CD4-positive, alpha-beta T cell treated with Interleukin-10 for 1 hour (primary cell): ENCODE measurements at regions not wholly inside any gene's neighbourhood (a gene's known extent, or its start where the extent isn't known, plus 50 kb on each side); places are given as distances from the start of the nearest gene placed in this dataset.

Experiments
- DNase-seq: peaks from one replicate; pipeline ENCODE4 v3.0.0-alpha.2; 2020

DNA sequence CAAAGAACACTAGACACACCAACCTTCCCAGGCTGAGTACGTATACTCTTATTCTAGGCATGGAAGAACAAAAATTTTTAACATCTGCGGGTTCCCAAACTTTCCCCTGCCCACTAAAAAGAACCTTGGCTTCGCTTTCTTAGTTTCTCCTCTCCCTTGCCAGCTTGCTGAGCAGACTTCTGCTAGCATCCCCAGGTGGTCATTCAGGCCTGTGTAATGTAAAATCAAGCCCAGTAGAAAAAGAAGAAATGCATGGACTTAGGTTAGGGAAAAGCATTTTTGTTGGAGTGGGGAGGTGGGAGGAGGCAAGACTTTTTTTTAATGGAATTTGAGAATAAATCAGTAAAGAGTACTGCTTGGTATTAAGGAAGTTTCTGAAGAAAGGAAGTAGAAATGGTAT is 331.0 kb upstream of the TLE4 start:
- DNase-seq = no peak

DNA sequence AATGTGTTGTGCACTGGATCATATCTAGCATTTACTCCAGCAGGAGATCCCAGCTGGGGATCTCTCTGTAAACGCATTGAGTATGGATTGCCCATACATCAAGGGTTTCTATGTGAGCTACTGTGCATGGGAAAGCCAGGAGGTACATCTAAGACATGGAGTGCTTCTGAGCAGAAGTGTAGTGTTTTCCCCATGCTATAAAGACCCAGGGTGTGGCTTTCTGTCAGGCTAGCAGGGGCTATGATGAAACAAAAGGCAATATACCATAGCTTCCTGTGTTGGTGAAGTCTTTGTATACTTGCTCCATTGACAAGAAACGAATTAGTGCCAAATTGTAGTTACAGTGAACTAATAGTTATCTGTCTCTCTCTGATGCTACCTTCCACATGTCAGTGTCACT is 329.3 kb upstream of the TLE4 start:
- DNase-seq = no peak

- DNase-seq = no peak
These were observed 325.6 kb upstream of the TLE4 start for GRCh38 chr9:79246170-79246569.

- DNase-seq = no peak
These were observed 324.7 kb upstream of the TLE4 start for GRCh38 chr9:79247021-79247420.

GRCh38 chr9:79250806-79251205 is 321.0 kb upstream of the TLE4 start:
- no peak for DNase-seq

DNA sequence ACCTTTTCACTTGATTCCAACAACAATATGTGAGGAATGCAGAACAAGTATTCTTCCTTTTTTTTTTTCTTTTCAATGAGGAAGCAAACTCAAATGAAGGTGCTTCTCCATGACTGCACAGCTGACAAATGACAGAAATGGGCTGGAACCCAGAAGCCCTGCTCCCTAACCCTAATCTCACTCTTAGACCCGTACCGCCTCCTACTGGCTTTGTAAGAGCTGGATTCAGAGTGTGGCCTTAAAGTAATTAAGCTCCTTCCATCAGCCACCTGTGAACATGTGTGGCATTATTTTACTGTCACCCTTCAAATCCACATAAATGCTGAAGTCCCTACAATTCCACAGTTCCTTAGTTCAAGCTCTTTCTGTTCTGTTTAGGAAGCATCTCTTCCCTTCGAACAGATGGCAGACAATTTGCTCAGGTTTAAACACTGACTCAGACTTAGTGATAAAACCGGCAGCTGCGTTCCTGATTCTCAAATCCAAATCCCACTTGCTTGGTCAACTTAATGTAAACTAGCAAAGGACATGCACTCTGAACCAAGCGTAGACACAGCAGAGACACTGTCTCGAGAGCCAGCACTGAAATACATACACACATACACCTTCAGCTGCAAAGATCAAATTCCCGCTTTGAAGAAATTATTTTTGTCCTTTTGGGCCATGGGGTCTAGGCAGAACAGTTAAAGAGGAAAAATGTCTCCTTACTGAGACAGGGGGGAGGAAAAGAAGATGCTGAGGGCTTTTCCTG is 316.7 kb upstream of the TLE4 start:
- DNase-seq = no peak

DNA sequence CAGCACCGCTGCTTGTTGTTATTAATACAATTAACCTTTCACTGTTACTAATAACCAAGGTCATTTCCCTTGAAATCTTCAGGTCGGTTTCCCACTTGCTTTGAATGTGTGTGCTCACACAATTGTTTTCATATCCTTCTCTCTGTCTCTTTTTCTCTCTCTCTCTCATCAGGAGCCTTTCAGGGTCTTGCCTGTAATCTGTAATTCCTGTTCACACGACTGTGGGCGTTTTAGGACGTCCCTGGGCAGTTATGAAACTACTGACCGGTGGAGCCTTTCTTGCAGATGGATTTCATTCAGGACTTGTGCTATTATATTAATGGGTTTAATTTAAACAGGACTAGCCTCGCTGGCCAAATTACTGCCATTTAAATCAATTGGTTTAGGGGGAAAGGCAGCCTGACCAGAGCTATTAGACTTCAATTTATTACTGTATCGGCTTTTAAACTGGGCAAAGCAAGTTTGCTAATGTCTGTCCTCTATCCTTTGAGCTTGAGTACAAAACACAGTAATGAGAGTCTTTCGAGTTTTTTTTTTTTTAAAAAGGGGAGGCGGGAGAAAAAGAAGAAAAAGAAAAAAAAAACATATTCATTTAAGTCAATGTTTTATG is 316.0 kb upstream of the TLE4 start:
- no peak for DNase-seq

DNA sequence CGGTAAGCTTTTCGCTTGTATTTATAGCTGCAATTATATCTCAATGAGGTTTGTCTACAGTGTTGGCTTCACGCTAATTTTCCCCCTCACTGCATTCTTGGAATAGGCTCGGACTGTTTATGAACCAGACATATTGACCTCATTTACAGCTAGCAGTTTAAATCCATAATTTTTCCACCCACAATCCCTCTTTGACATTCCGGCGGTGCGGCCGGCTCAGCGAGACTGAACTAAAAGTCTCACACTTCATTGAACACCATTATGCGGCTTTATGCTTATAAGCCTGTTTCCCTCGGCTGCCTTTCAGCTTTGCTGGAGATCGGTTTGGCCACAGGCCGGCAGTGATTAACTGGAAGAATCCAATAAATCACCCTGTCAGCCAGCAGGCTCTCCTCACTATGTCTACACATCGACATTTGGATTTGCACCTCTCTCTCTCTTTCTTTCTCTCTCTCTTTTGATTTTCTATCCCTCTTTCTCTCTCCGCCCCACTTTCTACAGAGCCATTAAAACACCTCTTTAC is 315.0 kb upstream of the TLE4 start:
- DNase-seq = no peak

DNA sequence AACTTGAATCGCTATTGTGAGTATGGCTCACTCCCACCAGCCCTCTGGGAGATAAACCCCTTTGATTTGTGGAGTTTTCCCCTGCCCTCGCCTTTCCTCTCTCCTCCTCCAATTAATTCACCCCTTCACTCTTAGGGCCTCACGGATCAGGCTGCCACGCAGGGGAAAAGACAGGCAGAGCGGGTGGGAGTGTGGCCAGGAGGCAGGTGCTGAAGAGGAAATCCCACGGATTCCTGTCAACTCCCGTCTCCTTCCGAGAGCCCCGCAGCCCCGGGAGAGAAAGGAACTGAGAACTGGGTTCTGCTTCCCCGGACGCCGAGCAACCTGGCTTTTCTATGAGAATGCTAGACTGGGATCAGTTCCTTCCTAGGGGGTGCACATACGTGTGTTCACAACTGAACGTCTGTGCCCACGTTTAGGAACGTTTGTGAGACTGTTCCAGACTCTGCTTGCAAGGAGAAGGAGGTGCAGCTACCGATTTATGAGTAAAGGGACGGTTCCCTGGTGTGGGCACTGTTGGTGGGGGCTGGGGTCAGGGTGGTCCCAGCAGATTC is 314.5 kb upstream of the TLE4 start:
- no peak for DNase-seq

DNA sequence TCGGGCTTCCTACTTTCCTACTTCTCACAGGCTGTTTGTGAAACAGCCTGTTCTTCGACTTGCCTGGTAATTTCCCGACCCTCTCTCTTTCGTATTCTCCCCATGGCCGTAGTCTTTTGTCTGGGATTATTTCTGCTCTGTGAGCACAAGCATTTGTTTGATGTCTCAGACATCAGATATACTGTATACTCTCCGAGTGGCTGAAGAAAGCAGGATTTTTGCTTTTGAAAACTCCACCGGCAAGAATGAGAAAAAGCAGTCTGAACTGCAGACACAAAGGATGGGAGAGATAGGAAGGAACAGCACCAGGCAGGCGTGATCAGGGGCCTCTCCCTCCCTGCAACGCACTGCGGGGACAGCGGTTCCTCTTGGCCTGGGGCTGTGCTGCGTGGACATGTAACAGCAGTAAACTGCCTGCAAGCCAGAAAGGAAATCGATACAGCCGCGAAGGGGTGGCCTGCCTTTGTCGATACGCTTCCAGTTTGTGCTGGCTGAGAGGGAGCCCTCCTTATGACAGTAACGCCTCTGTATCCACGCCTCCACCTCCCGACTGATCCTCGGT is 313.9 kb upstream of the TLE4 start:
- DNase-seq = no peak

DNA sequence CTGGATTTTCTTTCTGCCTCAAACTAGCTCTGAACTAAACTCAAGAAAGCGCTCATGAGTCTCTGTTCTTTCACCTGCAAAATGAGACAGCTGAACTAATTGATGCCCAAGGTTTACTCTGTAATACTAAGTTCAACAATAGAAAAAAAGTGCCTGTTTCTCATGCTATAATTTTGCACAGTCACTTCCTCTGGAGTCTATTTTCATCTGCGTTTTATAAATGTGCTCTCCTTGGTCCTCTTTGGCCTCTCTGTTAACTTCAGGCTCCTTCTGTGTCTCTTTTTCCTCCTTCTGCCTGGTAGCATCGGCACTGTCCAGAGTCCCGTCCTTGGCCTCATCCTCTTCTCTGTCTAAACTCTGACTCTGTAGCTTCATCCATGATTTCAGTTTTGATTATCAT is 311.9 kb upstream of the TLE4 start:
- no peak for DNase-seq

DNA sequence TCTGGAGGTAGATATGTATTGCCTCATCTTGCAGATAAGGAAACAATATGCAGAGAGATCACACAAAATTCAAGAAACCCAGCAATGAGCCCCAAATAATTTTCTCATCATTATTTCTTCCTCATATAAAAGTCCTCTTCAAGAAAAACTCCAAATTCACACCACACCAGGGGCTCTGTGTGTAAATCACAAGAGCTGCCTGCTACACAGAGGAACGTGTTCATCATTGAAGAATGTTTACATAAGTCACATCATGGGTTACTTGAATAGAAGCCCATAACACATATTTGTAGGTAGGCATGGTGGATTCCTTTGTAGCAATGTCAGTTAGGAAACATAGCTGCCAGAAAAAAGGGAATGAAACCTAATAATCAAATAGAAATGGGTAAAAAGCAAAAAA is 308.1 kb upstream of the TLE4 start:
- no peak for DNase-seq

- DNase-seq = no peak
These were observed 307.7 kb upstream of the TLE4 start for GRCh38 chr9:79264041-79264440.

GRCh38 chr9:79264511-79265355 is 307.0 kb upstream of the TLE4 start:
- no peak for DNase-seq

- no peak for DNase-seq
These were observed 304.8 kb upstream of the TLE4 start for GRCh38 chr9:79266986-79267385.

DNA sequence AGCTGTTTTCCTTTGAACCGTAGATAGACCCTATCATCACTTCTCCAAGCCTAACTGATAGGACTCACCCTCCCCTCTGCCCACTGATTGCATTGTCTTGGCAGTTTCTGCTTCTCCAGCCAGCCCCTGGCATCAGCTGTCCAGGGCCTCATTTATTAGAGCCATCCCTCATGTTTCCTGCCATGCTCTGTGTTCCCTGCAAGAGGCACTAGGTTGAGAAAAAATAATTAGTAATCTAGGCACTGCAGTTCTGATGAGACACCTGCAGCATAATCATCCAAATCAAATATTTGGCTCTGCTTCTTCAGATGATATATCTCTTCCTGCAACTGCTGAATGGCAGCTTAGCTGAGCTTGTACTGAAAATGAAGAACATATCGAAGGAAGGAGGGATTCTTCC is 303.0 kb upstream of the TLE4 start:
- no peak for DNase-seq

GRCh38 chr9:79273311-79273710 is 298.5 kb upstream of the TLE4 start:
- no peak for DNase-seq

DNA sequence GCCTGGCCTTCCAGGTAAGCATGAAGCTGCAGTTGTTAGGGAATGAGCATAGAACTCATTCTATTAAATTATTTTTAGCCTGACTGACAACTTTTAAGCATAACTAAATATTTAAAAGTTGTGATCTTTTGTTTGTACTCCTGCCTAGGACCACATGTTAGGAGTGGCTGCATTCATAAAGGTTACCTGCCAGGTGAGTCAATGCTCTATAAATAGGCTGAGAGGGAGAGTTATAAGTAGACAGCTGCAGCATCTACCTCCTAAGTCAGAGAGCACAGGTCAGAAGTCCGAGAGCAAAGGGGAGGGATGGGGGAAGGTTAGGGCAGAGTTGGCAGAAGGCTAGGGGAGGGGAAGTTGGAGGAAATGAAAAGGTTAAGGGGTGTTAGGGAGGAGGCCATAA is 292.4 kb upstream of the TLE4 start:
- no peak for DNase-seq

DNA sequence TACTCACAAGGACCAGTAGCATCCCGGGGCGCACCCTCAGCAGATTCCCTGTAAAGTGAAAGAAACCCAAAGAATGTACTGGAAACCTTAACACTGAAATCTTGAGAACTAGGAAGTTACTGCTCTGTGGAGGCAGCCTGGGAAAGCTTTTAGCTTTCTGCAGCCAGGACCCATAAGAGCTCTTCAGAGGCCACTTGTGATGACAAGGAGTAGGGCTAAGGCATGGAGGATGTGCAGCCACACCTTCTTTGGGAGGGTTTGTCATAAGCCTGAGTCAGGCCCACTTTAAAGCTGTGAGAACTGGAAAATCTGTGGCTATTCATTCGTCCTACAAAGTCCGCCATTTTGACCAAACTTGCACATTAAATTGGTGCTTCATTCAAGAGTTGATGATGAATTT is 291.1 kb upstream of the TLE4 start:
- DNase-seq = no peak

GRCh38 chr9:79284081-79284480 is 287.7 kb upstream of the TLE4 start:
- DNase-seq = no peak

DNA sequence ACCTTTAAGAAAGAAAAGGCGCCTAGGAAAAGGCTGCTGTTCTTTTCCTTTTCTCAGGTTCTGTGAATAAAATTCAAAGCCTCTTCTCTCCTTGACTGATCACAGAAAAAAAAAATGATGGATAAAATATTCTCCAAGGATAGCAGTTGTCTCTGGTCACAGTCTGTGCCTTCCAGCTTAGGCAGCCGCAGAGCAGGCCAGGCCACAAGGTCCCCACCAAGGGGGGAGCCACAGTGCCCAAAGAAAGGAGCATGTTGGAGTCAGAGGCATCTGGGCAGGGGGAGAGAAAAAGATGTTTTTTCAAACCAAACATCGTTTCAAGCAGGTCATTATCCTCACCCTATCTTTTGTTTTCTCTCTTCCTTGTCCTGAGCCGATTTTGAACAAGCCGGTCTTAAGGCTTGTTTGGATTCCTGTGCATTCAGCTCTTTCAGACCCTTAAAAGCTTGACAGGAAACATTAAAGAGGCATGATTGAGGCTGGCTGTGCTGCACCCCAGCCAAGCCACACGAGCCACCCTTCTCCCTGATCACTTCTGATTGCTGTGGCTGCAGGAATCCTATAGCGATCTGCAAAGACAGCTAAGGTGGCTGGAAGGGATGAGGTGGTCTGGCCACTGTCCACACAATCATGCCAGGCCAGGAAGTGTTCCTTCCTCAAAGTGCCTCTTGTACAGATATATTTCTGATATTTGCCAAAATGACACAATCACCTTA is 284.6 kb upstream of the TLE4 start:
- no peak for DNase-seq

- DNase-seq = no peak
These were observed 284.0 kb upstream of the TLE4 start for GRCh38 chr9:79287708-79288290.
